H9 (cell line): ENCODE measurements at regions not wholly inside any gene's neighbourhood (a gene's known extent, or its start where the extent isn't known, plus 50 kb on each side); places are given as distances from the start of the nearest gene placed in this dataset.
A peak's percentile ranks its signal among the peaks of the same experiment; 100 is the strongest.

ENCODE experiments used
- DNase-seq: peaks from one replicate; pipeline ENCODE4 v3.0.0-alpha.2; 2017
- H2AFZ ChIP-seq: one replicate; pipeline ENCODE4 v1.6.1; 2013; ENCODE audit warnings: mild to moderate bottlenecking, low read length, control low read depth, moderate library complexity
- H2AK5ac ChIP-seq: 2 replicates; pipeline ENCODE4 v1.6.1; 2013; ENCODE audit warnings: low read length, control low read depth, mixed read lengths; ENCODE audit not compliant: insufficient read length
- H2BK120ac ChIP-seq: one replicate; pipeline ENCODE4 v1.6.1; 2013; ENCODE audit warnings: low read depth, mild to moderate bottlenecking, low read length, control low read depth, inconsistent platforms; ENCODE audit not compliant: poor library complexity, severe bottlenecking
- H2BK12ac ChIP-seq: 2 replicates; pipeline ENCODE4 v1.6.1; 2013; ENCODE audit warnings: low read length, control low read depth, mixed read lengths, low read depth; ENCODE audit not compliant: insufficient read length
- H2BK15ac ChIP-seq: 2 replicates; pipeline ENCODE4 v1.6.1; 2013; ENCODE audit warnings: low read depth, low read length, control low read depth
- H2BK20ac ChIP-seq: one replicate; pipeline ENCODE4 v1.6.1; 2013; ENCODE audit warnings: low read depth, mild to moderate bottlenecking, low read length, control low read depth, inconsistent platforms; ENCODE audit not compliant: poor library complexity, severe bottlenecking
- H2BK5ac ChIP-seq: 2 replicates; pipeline ENCODE4 v1.6.1; 2013; ENCODE audit warnings: low read length, control low read depth, mixed read lengths; ENCODE audit not compliant: insufficient read length
- H3K14ac ChIP-seq: 2 replicates; pipeline ENCODE4 v1.6.1; 2013; ENCODE audit warnings: low read length, control low read depth; ENCODE audit not compliant: insufficient read depth
- H3K18ac ChIP-seq: 2 replicates; pipeline ENCODE4 v1.6.1; 2013; ENCODE audit warnings: low read depth, mild to moderate bottlenecking, mixed read lengths, low read length, control low read depth; ENCODE audit not compliant: insufficient read length
- H3K23ac ChIP-seq: 2 replicates; pipeline ENCODE4 v1.6.1; 2013; ENCODE audit warnings: low read length, control low read depth, mixed read lengths, low read depth; ENCODE audit not compliant: insufficient read length
- H3K23me2 ChIP-seq: 2 replicates; pipeline ENCODE4 v1.6.1; 2013; ENCODE audit warnings: low read depth, mild to moderate bottlenecking, mixed read lengths, low read length, control low read depth; ENCODE audit not compliant: insufficient read length, poor library complexity, severe bottlenecking
- H3K27ac ChIP-seq: 2 replicates; pipeline ENCODE4 v1.5.1; 2013; ENCODE audit warnings: low read length, control low read depth, mixed read lengths, low read depth; ENCODE audit not compliant: insufficient read length
- H3K27me3 ChIP-seq: 2 replicates; pipeline ENCODE4 v1.6.1; 2013; ENCODE audit warnings: low read length, control low read depth, inconsistent platforms; ENCODE audit not compliant: insufficient read depth
- H3K4ac ChIP-seq: 2 replicates; pipeline ENCODE4 v1.6.1; 2013; ENCODE audit warnings: low read depth, mild to moderate bottlenecking, control low read depth, inconsistent platforms, low read length, moderate library complexity
- H3K4me1 ChIP-seq: 2 replicates; pipeline ENCODE4 v1.6.1; 2013; ENCODE audit warnings: low read length, control low read depth, inconsistent platforms; ENCODE audit not compliant: insufficient read depth
- H3K4me2 ChIP-seq: 2 replicates; pipeline ENCODE4 v1.6.1; 2013; ENCODE audit warnings: low read length, control low read depth, mixed read lengths; ENCODE audit not compliant: insufficient read length, insufficient read depth
- H3K56ac ChIP-seq: 2 replicates; pipeline ENCODE4 v1.6.1; 2013; ENCODE audit warnings: low read depth, mild to moderate bottlenecking, mixed read lengths, low read length, control low read depth; ENCODE audit not compliant: insufficient read length
- H3K79me1 ChIP-seq: 2 replicates; pipeline ENCODE4 v1.6.1; 2013; ENCODE audit warnings: low read depth, mild to moderate bottlenecking, moderate library complexity, low read length, control low read depth, inconsistent platforms; ENCODE audit not compliant: insufficient read depth, poor library complexity, severe bottlenecking
- H3K79me2 ChIP-seq: 2 replicates; pipeline ENCODE4 v1.6.1; 2013; ENCODE audit warnings: low read length, control low read depth, inconsistent platforms; ENCODE audit not compliant: insufficient read depth
- H3K9ac ChIP-seq: 2 replicates; pipeline ENCODE4 v1.6.1; 2013; ENCODE audit warnings: low read length, control low read depth, mixed read lengths; ENCODE audit not compliant: insufficient read length; ENCODE audit errors: extremely low read depth
- H3K9me3 ChIP-seq: one replicate; pipeline ENCODE4 v1.6.1; 2013; ENCODE audit warnings: low read depth, low read length, inconsistent platforms; ENCODE audit not compliant: control insufficient read depth
- H3T11ph ChIP-seq: one replicate; pipeline ENCODE4 v1.6.1; 2013; ENCODE audit warnings: mild to moderate bottlenecking, low read length, control low read depth, inconsistent platforms
- H4K20me1 ChIP-seq: one replicate; pipeline ENCODE4 v1.6.1; 2013; ENCODE audit not compliant: control insufficient read depth, insufficient read length, insufficient read depth
- H4K5ac ChIP-seq: 2 replicates; pipeline ENCODE4 v1.6.1; 2013; ENCODE audit warnings: low read depth, mild to moderate bottlenecking, mixed read lengths, low read length, control low read depth; ENCODE audit not compliant: insufficient read length
- H4K8ac ChIP-seq: replicated peaks from 2 replicates; pipeline ENCODE4 v1.6.1; 2013; ENCODE audit warnings: low read length, control low read depth, mixed read lengths, low read depth; ENCODE audit not compliant: insufficient read length
- H4K91ac ChIP-seq: 2 replicates; pipeline ENCODE4 v1.6.1; 2013; ENCODE audit warnings: low read depth, mild to moderate bottlenecking, moderate library complexity, mixed read lengths, low read length, control low read depth; ENCODE audit not compliant: insufficient read length
- H3K27ac Mint-ChIP-seq, 3 experiments: 2 replicates in 2 of 3; 3 replicates in 1 of 3; pipeline ENCODE4 v1.8.0; 2020 to 2021; ENCODE audit warnings: mixed read lengths in 3 of 3, mild to moderate bottlenecking in 1 of 3, moderate library complexity in 1 of 3
- H3K27me3 Mint-ChIP-seq: 2 replicates; pipeline ENCODE4 v1.8.0; 2021; ENCODE audit warnings: low read depth, mild to moderate bottlenecking, moderate library complexity, mixed read lengths
- H3K36me3 Mint-ChIP-seq, 3 experiments: 2 replicates in 2 of 3; 3 replicates in 1 of 3; pipeline ENCODE4 v1.8.0; 2020 to 2021; ENCODE audit warnings: low read depth in 3 of 3, mixed read lengths in 3 of 3; ENCODE audit not compliant: insufficient read depth in 1 of 3
- H3K4me1 Mint-ChIP-seq, 2 experiments: 2 replicates each; pipeline ENCODE4 v1.8.0; 2020; ENCODE audit warnings: mixed read lengths in 2 of 2
- H3K4me3 Mint-ChIP-seq, 2 experiments: 2 replicates in 1 of 2; 3 replicates in 1 of 2; pipeline ENCODE4 v1.8.0; 2020 to 2021; ENCODE audit warnings: mild to moderate bottlenecking in 2 of 2, mixed read lengths in 2 of 2, moderate library complexity in 1 of 2
- H3K9me3 Mint-ChIP-seq, 2 experiments: 2 replicates in 1 of 2; 3 replicates in 1 of 2; pipeline ENCODE4 v1.8.0; 2020; ENCODE audit warnings: mild to moderate bottlenecking in 2 of 2, mixed read lengths in 2 of 2, moderate library complexity in 1 of 2
- CTCF ChIP-seq: fragments of 200-600 bp; sonication (generic); conservative IDR thresholded peaks from 3 replicates; pipeline ENCODE4 v1.8.0; 2021; ENCODE audit warnings: antibody characterized with exemption, mild to moderate bottlenecking
- WGBS: extraction: QIAGEN DNeasy Blood & Tissue Kit; methylation state at CpG from one replicate; pipeline ENCODE4 v1.1.7; 2013; ENCODE audit warnings: missing lambda C conversion rate, low lambda C conversion rate, mixed read lengths; ENCODE audit not compliant: insufficient read length; ENCODE audit errors: extremely low coverage; 5-methylcytosine and 5-hydroxymethylcytosine counted together

DNA sequence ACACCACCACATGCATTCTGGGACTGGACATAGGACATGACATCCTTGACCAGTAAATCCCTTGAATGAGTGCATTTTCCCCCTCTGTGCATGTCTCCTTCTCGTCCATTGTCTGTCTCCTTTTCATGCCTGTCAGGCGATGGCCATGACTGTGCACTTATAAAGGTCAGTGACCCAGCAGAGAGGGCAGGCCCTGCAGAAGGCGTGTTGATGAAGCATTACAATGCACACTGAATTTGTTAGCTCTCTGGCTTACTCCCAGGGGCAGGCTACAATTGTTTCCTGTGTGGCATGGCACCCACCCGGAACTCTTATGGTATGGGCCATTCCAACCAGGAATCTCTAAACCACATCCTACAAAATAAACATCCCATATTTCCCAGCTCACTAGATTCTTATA is 71.1 kb downstream of the SAMD9 start:
- Mint-ChIP-seq H3K27me3 (peaks cover 32% of the 10 kb centered on the region), H3K27ac (peak overlapping the region in 1 of 3 experiments; percentile 70; a peak in 1 of 7 replicates), H3K36me3 (no peaks in the 10 kb centered on the region), H3K4me3 (peak overlapping the region in 1 of 2 experiments; percentile 40; a peak in 1 of 5 replicates), H3K9me3 (no peaks in the 10 kb centered on the region; a peak in 2 of 5 replicates), H3K4me1 (peaks cover 27% of the 10 kb centered on the region in 2 experiments)
- Histone ChIP-seq H3K9ac (no peak overlapping the region), H3K27ac (no peak overlapping the region), H3K27me3 (peaks cover 5% of the 10 kb centered on the region; the same call in 1 of the 2 replicates), H3K56ac (no peak overlapping the region), H3K18ac (no peak overlapping the region), H2BK20ac (peak overlapping the region; percentile 60), H3K23me2 (peaks cover 5% of the 10 kb centered on the region), H3K79me2 (no peaks in the 10 kb centered on the region), H2BK12ac (no peak overlapping the region), H3K23ac (no peak overlapping the region), H2AFZ (no peak overlapping the region), H2BK15ac (no peak overlapping the region), H3K4me1 (no peaks in the 10 kb centered on the region), H3K14ac (no peak overlapping the region), H3K79me1 (no peaks in the 10 kb centered on the region), H2BK5ac (no peak overlapping the region), H4K8ac (no peak overlapping the region), H4K5ac (no peak overlapping the region), H3T11ph (no peak overlapping the region), H4K20me1 (no peaks in the 10 kb centered on the region), H3K9me3 (no peaks in the 10 kb centered on the region), H4K91ac (no peak overlapping the region), H3K4me2 (no peak overlapping the region), H2AK5ac (no peak overlapping the region), H3K4ac (no peak overlapping the region), H2BK120ac (no peak overlapping the region)
- WGBS: no CpG with 5 or more reads among the region's 4 CpGs
- TF ChIP-seq CTCF: no peak
- DNase-seq: no peak
